NCI-H345 treated with DMSO at 0.1 percent for 48 hours (cell line): ENCODE measurements at regions not wholly inside any gene's neighbourhood (a gene's known extent, or its start where the extent isn't known, plus 50 kb on each side); places are given as distances from the start of the nearest gene placed in this dataset.
A peak's percentile ranks its signal among the peaks of the same experiment; 100 is the strongest.

ENCODE experiments used
- DNase-seq: peaks from one replicate; lab custom pipeline; 2025; ENCODE audit not compliant: unreplicated experiment; lab: John Stamatoyannopoulos, UW

- DNase-seq = peak; percentile 5
These were observed 584.8 kb downstream of the PLA2G4A start for GRCh38 chr1:187413405-187414169.

GRCh38 chr1:187415065-187415464 lies 586.3 kb downstream of the PLA2G4A start:
- no peak for DNase-seq

GRCh38 chr1:187417520-187417919 lies 588.8 kb downstream of the PLA2G4A start:
- no peak for DNase-seq

GRCh38 chr1:187433598-187433997 lies 604.8 kb downstream of the PLA2G4A start:
- no peak for DNase-seq

- no peak for DNase-seq
These were observed 613.9 kb downstream of the PLA2G4A start for GRCh38 chr1:187442603-187443002.

GRCh38 chr1:187443939-187444338 lies 615.2 kb downstream of the PLA2G4A start:
- DNase-seq = no peak

- DNase-seq = no peak
These were observed 616.3 kb downstream of the PLA2G4A start for GRCh38 chr1:187445066-187445465.

GRCh38 chr1:187451238-187451637 lies 622.5 kb downstream of the PLA2G4A start:
- no peak for DNase-seq

- DNase-seq = no peak
These were observed 625.3 kb downstream of the PLA2G4A start for GRCh38 chr1:187454010-187454409.

- DNase-seq = no peak
These were observed 627.7 kb downstream of the PLA2G4A start for GRCh38 chr1:187456446-187456845.

GRCh38 chr1:187460093-187460492 lies 631.3 kb downstream of the PLA2G4A start:
- no peak for DNase-seq

GRCh38 chr1:187464320-187464719 lies 635.6 kb downstream of the PLA2G4A start:
- DNase-seq = no peak

GRCh38 chr1:187465441-187465840 lies 636.7 kb downstream of the PLA2G4A start:
- DNase-seq = no peak

GRCh38 chr1:187469836-187470235 lies 641.1 kb downstream of the PLA2G4A start:
- DNase-seq = no peak

GRCh38 chr1:187471555-187471954 lies 642.8 kb downstream of the PLA2G4A start:
- DNase-seq = no peak

- DNase-seq = no peak
These were observed 645.6 kb downstream of the PLA2G4A start for GRCh38 chr1:187474336-187474735.

- DNase-seq = no peak
These were observed 647.9 kb downstream of the PLA2G4A start for GRCh38 chr1:187476671-187477070.

GRCh38 chr1:187477103-187477502 lies 648.4 kb downstream of the PLA2G4A start:
- DNase-seq = no peak

GRCh38 chr1:187477535-187477934 lies 648.8 kb downstream of the PLA2G4A start:
- DNase-seq = no peak

GRCh38 chr1:187481581-187482148 lies 652.9 kb downstream of the PLA2G4A start:
- no peak for DNase-seq

GRCh38 chr1:187490266-187490665 lies 661.5 kb downstream of the PLA2G4A start:
- DNase-seq = no peak

GRCh38 chr1:187491082-187491720 lies 662.5 kb downstream of the PLA2G4A start:
- no peak for DNase-seq
